Astrocyte (in vitro differentiated cells and primary cell): ENCODE measurements at regions not wholly inside any gene's neighbourhood (a gene's known extent, or its start where the extent isn't known, plus 50 kb on each side); places are given as distances from the start of the nearest gene placed in this dataset.

ENCODE experiments used
- DNase-seq: peaks from one replicate; pipeline ENCODE4 v3.0.0-alpha.2; 2010; ENCODE audit warnings: low read depth
- FAIRE-seq: peaks from 2 replicates; lab custom pipeline; 2011; peaks lifted over from hg19 to GRCh38; lab: Jason Lieb, UNC
- H2AFZ ChIP-seq: 2 replicates; pipeline ENCODE4 v1.6.0; 2012; ENCODE audit warnings: low read depth, low read length, inconsistent platforms
- H3K27ac ChIP-seq: 2 replicates; pipeline ENCODE4 v1.5.1; 2011; ENCODE audit warnings: low read depth, low read length, inconsistent platforms
- H3K27me3 ChIP-seq: 2 replicates; pipeline ENCODE4 v1.6.0; 2011; ENCODE audit warnings: low read length, inconsistent platforms; ENCODE audit not compliant: insufficient read depth
- H3K36me3 ChIP-seq: 2 replicates; pipeline ENCODE4 v1.5.1; 2011; ENCODE audit warnings: low read length, inconsistent platforms; ENCODE audit not compliant: insufficient read depth
- H3K4me1 ChIP-seq: 2 replicates; pipeline ENCODE4 v1.5.1; 2011; ENCODE audit warnings: low read length, inconsistent platforms; ENCODE audit not compliant: insufficient read depth
- H3K4me2 ChIP-seq: 2 replicates; pipeline ENCODE4 v1.6.0; 2012; ENCODE audit warnings: low read length, inconsistent platforms
- H3K4me3 ChIP-seq: 2 replicates; pipeline ENCODE4 v1.5.1; 2011; ENCODE audit warnings: low read depth, mild to moderate bottlenecking, low read length, inconsistent platforms; ENCODE audit not compliant: insufficient read depth
- H3K79me2 ChIP-seq: 2 replicates; pipeline ENCODE4 v1.6.0; 2012; ENCODE audit warnings: mild to moderate bottlenecking, low read length, inconsistent platforms; ENCODE audit not compliant: insufficient read depth
- H3K9ac ChIP-seq: 2 replicates; pipeline ENCODE4 v1.6.0; 2012; ENCODE audit warnings: mild to moderate bottlenecking, low read length, inconsistent platforms
- H3K9me3 ChIP-seq: 2 replicates; pipeline ENCODE4 v1.5.1; 2012; ENCODE audit warnings: low read depth, mild to moderate bottlenecking, low read length, inconsistent platforms; ENCODE audit not compliant: insufficient read depth
- H4K20me1 ChIP-seq: 2 replicates; pipeline ENCODE4 v1.6.0; 2012; ENCODE audit warnings: low read length, inconsistent platforms; ENCODE audit not compliant: insufficient read depth
- H3K27ac Mint-ChIP-seq: one replicate; pipeline ENCODE4 v1.8.0; 2021; ENCODE audit warnings: mild to moderate bottlenecking, mixed read lengths; ENCODE audit not compliant: unreplicated experiment
- H3K27me3 Mint-ChIP-seq: one replicate; pipeline ENCODE4 v1.8.0; 2021; ENCODE audit warnings: low read depth, mixed read lengths; ENCODE audit not compliant: unreplicated experiment
- H3K36me3 Mint-ChIP-seq: one replicate; pipeline ENCODE4 v1.8.0; 2021; ENCODE audit warnings: low read depth, mixed read lengths; ENCODE audit not compliant: unreplicated experiment
- H3K4me1 Mint-ChIP-seq: one replicate; pipeline ENCODE4 v1.8.0; 2021; ENCODE audit warnings: low read depth, mixed read lengths; ENCODE audit not compliant: unreplicated experiment
- H3K4me3 Mint-ChIP-seq: one replicate; pipeline ENCODE4 v1.8.0; 2021; ENCODE audit warnings: mild to moderate bottlenecking, moderate library complexity, mixed read lengths; ENCODE audit not compliant: unreplicated experiment
- H3K9me3 Mint-ChIP-seq: one replicate; pipeline ENCODE4 v1.8.0; 2021; ENCODE audit warnings: mild to moderate bottlenecking, mixed read lengths; ENCODE audit not compliant: unreplicated experiment
- CTCF ChIP-seq: IDR thresholded peaks from 2 replicates; pipeline ENCODE4 v1.5.1; 2011; ENCODE audit warnings: low read depth, mild to moderate bottlenecking, inconsistent platforms, low read length, moderate library complexity; ENCODE audit not compliant: insufficient read depth
- EZH2 ChIP-seq: IDR thresholded peaks from 2 replicates; pipeline ENCODE4 v1.6.1; 2012; ENCODE audit warnings: mild to moderate bottlenecking, low read length, inconsistent platforms; ENCODE audit not compliant: insufficient read depth

DNA sequence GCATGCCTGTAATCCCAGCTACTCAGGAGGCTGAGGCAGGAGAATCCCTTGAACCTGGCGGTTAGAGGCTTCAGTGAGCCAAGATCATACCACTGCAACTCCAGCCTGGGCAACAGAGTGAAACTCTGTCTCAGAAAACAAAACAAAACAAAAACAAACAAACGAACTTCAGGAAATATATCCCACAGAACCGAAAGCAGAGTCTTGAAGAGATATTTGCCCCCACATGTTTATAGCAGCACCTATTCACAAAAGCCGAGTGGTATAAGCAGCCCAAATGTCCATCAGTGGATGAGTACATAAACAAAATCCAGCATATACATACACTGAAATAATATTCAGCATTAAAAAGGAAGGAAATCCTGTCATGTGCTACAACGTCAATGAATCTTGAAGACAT lies 57.6 kb upstream of the GRIN3A start:
- H3K4me1 ChIP-seq: no peaks in the 10 kb centered on the region
- no peak overlapping the region for H3K4me2 ChIP-seq
- TF ChIP-seq CTCF: no peak
- no peak for TF ChIP-seq EZH2
- no peaks in the 10 kb centered on the region for H3K36me3 ChIP-seq
- H3K27ac Mint-ChIP-seq: no peak overlapping the region
- no peaks in the 10 kb centered on the region for H3K79me2 ChIP-seq
- H3K4me1 Mint-ChIP-seq: no peaks in the 10 kb centered on the region
- no peak for DNase-seq
- no peaks in the 10 kb centered on the region for H3K9me3 Mint-ChIP-seq
- no peaks in the 10 kb centered on the region for H3K36me3 Mint-ChIP-seq
- H3K9me3 ChIP-seq: no peaks in the 10 kb centered on the region
- no peak overlapping the region for H3K9ac ChIP-seq
- no peak overlapping the region for H2AFZ ChIP-seq
- no peaks in the 10 kb centered on the region for H3K27me3 ChIP-seq
- no peaks in the 10 kb centered on the region for H4K20me1 ChIP-seq
- H3K27ac ChIP-seq: no peak overlapping the region
- no peak overlapping the region for H3K4me3 Mint-ChIP-seq
- no peaks in the 10 kb centered on the region for H3K27me3 Mint-ChIP-seq
- no peak overlapping the region for H3K4me3 ChIP-seq
- FAIRE-seq: no peak

GRCh38 chr9:101795147-101795546 lies 56.7 kb upstream of the GRIN3A start:
- Histone ChIP-seq H3K4me3 (no peak overlapping the region), H4K20me1 (no peaks in the 10 kb centered on the region), H2AFZ (no peak overlapping the region), H3K4me1 (no peaks in the 10 kb centered on the region), H3K4me2 (no peak overlapping the region), H3K9ac (no peak overlapping the region), H3K27me3 (no peaks in the 10 kb centered on the region), H3K79me2 (no peaks in the 10 kb centered on the region), H3K27ac (no peak overlapping the region), H3K36me3 (no peaks in the 10 kb centered on the region), H3K9me3 (no peaks in the 10 kb centered on the region)
- TF ChIP-seq CTCF: no peak
- Mint-ChIP-seq H3K27me3 (no peaks in the 10 kb centered on the region), H3K27ac (no peak overlapping the region), H3K4me1 (no peaks in the 10 kb centered on the region), H3K36me3 (no peaks in the 10 kb centered on the region), H3K9me3 (no peaks in the 10 kb centered on the region), H3K4me3 (no peak overlapping the region)
- FAIRE-seq (no peak), DNase-seq (no peak)

- no peak overlapping the region for H2AFZ ChIP-seq
- H3K9me3 ChIP-seq: no peaks in the 10 kb centered on the region
- FAIRE-seq (no peak), DNase-seq (no peak)
- TF ChIP-seq EZH2: no peak
- no peak for TF ChIP-seq CTCF
- H3K4me1 Mint-ChIP-seq: no peaks in the 10 kb centered on the region
- no peak overlapping the region for H3K27ac ChIP-seq
- H3K4me1 ChIP-seq: no peaks in the 10 kb centered on the region
- no peaks in the 10 kb centered on the region for H3K9me3 Mint-ChIP-seq
- no peaks in the 10 kb centered on the region for H3K27me3 ChIP-seq
- no peak overlapping the region for H3K9ac ChIP-seq
- no peaks in the 10 kb centered on the region for H3K79me2 ChIP-seq
- no peak overlapping the region for H3K27ac Mint-ChIP-seq
- H3K36me3 ChIP-seq: no peaks in the 10 kb centered on the region
- H4K20me1 ChIP-seq: no peaks in the 10 kb centered on the region
- no peak overlapping the region for H3K4me3 Mint-ChIP-seq
- peaks cover 5% of the 10 kb centered on the region for H3K27me3 Mint-ChIP-seq
- H3K4me3 ChIP-seq: no peak overlapping the region
- H3K4me2 ChIP-seq: no peak overlapping the region
- H3K36me3 Mint-ChIP-seq: no peaks in the 10 kb centered on the region
Measured at GRCh38 chr9:101792475-101792874, 54.0 kb upstream of the GRIN3A start.
